Neural progenitor cell (in vitro differentiated cells): ENCODE measurements at regions not wholly inside any gene's neighbourhood (a gene's known extent, or its start where the extent isn't known, plus 50 kb on each side); places are given as distances from the start of the nearest gene placed in this dataset.

ENCODE experiments used
- DNase-seq: peaks from one replicate; pipeline ENCODE4 v3.0.0-alpha.2; 2016; ENCODE audit warnings: low spot score
- H2AFZ ChIP-seq: fragments of 200-600 bp; sonication (generic); replicated peaks from 2 replicates; pipeline ENCODE4 v1.6.1; 2016; ENCODE audit warnings: antibody characterized with exemption
- H3F3A ChIP-seq: fragments of 200-600 bp; sonication (generic); 2 replicates; pipeline ENCODE4 v1.6.1; 2016; ENCODE audit warnings: antibody characterized with exemption, low read depth
- H3K27ac ChIP-seq: fragments of 200-600 bp; sonication (generic); 2 replicates; pipeline ENCODE4 v1.5.1; 2016; ENCODE audit warnings: mild to moderate bottlenecking
- H3K27me3 ChIP-seq: fragments of 200-600 bp; sonication (generic); 2 replicates; pipeline ENCODE4 v1.6.1; 2016; ENCODE audit warnings: mild to moderate bottlenecking, moderate library complexity
- H3K36me3 ChIP-seq: fragments of 200-600 bp; sonication (generic); 2 replicates; pipeline ENCODE4 v1.5.1; 2016
- H3K4me1 ChIP-seq: fragments of 200-600 bp; sonication (generic); 2 replicates; pipeline ENCODE4 v1.6.1; 2016; ENCODE audit warnings: mixed run types
- H3K4me2 ChIP-seq: fragments of 200-600 bp; sonication (generic); 2 replicates; pipeline ENCODE4 v1.6.1; 2016
- H3K4me3 ChIP-seq: fragments of 200-600 bp; sonication (generic); 2 replicates; pipeline ENCODE4 v1.5.1; 2016
- H3K79me2 ChIP-seq: fragments of 200-600 bp; sonication (generic); 2 replicates; pipeline ENCODE4 v1.6.1; 2016; ENCODE audit warnings: low read depth
- H3K9ac ChIP-seq: fragments of 200-600 bp; sonication (generic); 2 replicates; pipeline ENCODE4 v1.6.1; 2016
- H3K9me3 ChIP-seq: fragments of 200-600 bp; sonication (generic); 2 replicates; pipeline ENCODE4 v1.5.1; 2016; ENCODE audit warnings: low read depth
- H4K20me1 ChIP-seq: fragments of 200-600 bp; sonication (generic); 2 replicates; pipeline ENCODE4 v1.6.1; 2016; ENCODE audit warnings: low read depth
- H3K27ac Mint-ChIP-seq: 3 replicates; pipeline ENCODE4 v1.8.0; 2021; ENCODE audit warnings: mixed read lengths
- H3K27me3 Mint-ChIP-seq: 2 replicates; pipeline ENCODE4 v1.8.0; 2022; ENCODE audit warnings: low read depth, mild to moderate bottlenecking, inconsistent platforms, moderate library complexity, mixed read lengths; ENCODE audit not compliant: insufficient read depth
- H3K36me3 Mint-ChIP-seq: 3 replicates; pipeline ENCODE4 v1.8.0; 2021; ENCODE audit warnings: mixed read lengths
- H3K4me1 Mint-ChIP-seq: 3 replicates; pipeline ENCODE4 v1.8.0; 2021; ENCODE audit warnings: mixed read lengths
- H3K4me3 Mint-ChIP-seq: 3 replicates; pipeline ENCODE4 v1.8.0; 2021; ENCODE audit warnings: mild to moderate bottlenecking, moderate library complexity, mixed read lengths
- H3K9me3 Mint-ChIP-seq: 3 replicates; pipeline ENCODE4 v1.8.0; 2020; ENCODE audit warnings: mixed read lengths
- EZH2 ChIP-seq: fragments of 200-600 bp; sonication (generic); IDR thresholded peaks from 2 replicates; pipeline ENCODE4 v1.6.1; 2017; ENCODE audit warnings: antibody characterized with exemption, mild to moderate bottlenecking, moderate library complexity
- EZH2phosphoT487 ChIP-seq: fragments of 200-600 bp; sonication (generic); IDR thresholded peaks from 2 replicates; pipeline ENCODE4 v1.6.1; 2017; ENCODE audit warnings: antibody characterized with exemption
- TF ChIP-seq, protein P1 (sequence below): fragments of 200-600 bp; sonication (generic); IDR thresholded peaks from 2 replicates; pipeline ENCODE4 v1.5.1; 2017; ENCODE audit warnings: antibody characterized with exemption, mild to moderate bottlenecking

DNA sequence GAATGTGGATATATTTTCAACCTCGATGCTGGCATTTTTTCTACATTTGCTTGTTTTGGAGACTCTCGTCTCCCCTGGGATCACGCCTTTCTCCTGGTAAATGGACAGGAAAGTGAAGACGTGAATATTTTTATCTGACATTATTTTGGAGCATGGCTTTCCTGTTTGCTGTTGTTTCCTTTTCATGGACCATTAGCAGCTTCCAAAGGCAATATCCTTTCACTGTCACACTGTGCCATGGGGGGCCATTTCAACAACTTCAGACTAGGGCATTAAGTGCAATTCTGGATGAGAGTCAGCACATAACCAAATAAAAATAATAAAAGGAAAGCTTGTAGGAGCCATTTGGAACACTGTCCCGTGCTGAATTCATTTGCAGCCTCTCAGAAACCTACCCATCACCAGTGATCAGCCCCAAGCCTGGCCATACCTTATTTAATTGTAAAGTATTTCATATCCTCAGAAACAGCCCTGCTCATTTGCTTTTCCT lies 75.9 kb upstream of the NEUROD6 start:
- Histone ChIP-seq H4K20me1 (no peaks in the 10 kb centered on the region), H3K79me2 (no peaks in the 10 kb centered on the region), H3K9me3 (no peaks in the 10 kb centered on the region), H3K9ac (no peak overlapping the region), H3K4me3 (no peak overlapping the region), H3K4me2 (no peak overlapping the region), H3K4me1 (no peaks in the 10 kb centered on the region), H3K36me3 (no peaks in the 10 kb centered on the region), H3K27ac (no peak overlapping the region), H2AFZ (no peak overlapping the region), H3K27me3 (no peaks in the 10 kb centered on the region), H3F3A (no peaks in the 10 kb centered on the region)
- TF ChIP-seq EZH2phosphoT487, result no peak
- Mint-ChIP-seq H3K36me3 (no peaks in the 10 kb centered on the region), H3K4me3 (no peak overlapping the region), H3K4me1 (no peaks in the 10 kb centered on the region), H3K9me3 (no peaks in the 10 kb centered on the region), H3K27me3 (peaks cover 6% of the 10 kb centered on the region), H3K27ac (no peak overlapping the region)
- no peak for DNase-seq

DNA sequence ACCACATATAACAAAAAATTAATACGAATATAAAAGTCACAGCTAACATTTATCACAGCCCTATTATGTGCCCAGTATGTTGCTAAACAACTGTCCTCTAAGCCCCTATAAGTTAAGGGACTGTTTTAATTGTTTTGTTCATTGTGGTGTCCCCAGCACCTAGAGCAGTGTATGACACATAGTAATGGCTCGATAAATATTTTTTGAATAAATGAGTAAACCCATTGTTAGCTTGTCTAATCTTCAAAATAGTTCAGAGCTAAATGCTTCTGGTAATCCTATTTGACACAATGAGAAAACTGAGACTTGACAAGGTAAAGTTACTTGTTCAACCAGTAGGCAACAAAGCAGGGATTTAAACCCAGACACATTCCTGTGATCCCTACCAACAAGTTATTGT lies 78.4 kb upstream of the NEUROD6 start:
- Histone ChIP-seq H3K4me1 (peaks cover 7% of the 10 kb centered on the region), H3K27ac (no peak overlapping the region), H3K9ac (no peak overlapping the region), H3K36me3 (no peaks in the 10 kb centered on the region), H3K27me3 (no peaks in the 10 kb centered on the region), H4K20me1 (no peaks in the 10 kb centered on the region), H3K9me3 (no peaks in the 10 kb centered on the region), H3K4me3 (no peak overlapping the region), H3K4me2 (no peak overlapping the region), H3F3A (no peaks in the 10 kb centered on the region), H3K79me2 (no peaks in the 10 kb centered on the region), H2AFZ (no peak overlapping the region)
- Mint-ChIP-seq H3K4me3 (no peak overlapping the region), H3K27ac (no peak overlapping the region), H3K9me3 (no peaks in the 10 kb centered on the region), H3K36me3 (no peaks in the 10 kb centered on the region), H3K4me1 (peaks cover 7% of the 10 kb centered on the region), H3K27me3 (peaks cover 8% of the 10 kb centered on the region)
- no peak for DNase-seq
- no peak for TF ChIP-seq EZH2phosphoT487
- TF ChIP-seq, protein P1, sequence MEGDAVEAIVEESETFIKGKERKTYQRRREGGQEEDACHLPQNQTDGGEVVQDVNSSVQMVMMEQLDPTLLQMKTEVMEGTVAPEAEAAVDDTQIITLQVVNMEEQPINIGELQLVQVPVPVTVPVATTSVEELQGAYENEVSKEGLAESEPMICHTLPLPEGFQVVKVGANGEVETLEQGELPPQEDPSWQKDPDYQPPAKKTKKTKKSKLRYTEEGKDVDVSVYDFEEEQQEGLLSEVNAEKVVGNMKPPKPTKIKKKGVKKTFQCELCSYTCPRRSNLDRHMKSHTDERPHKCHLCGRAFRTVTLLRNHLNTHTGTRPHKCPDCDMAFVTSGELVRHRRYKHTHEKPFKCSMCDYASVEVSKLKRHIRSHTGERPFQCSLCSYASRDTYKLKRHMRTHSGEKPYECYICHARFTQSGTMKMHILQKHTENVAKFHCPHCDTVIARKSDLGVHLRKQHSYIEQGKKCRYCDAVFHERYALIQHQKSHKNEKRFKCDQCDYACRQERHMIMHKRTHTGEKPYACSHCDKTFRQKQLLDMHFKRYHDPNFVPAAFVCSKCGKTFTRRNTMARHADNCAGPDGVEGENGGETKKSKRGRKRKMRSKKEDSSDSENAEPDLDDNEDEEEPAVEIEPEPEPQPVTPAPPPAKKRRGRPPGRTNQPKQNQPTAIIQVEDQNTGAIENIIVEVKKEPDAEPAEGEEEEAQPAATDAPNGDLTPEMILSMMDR, result no peak
- no peak for TF ChIP-seq EZH2

DNA sequence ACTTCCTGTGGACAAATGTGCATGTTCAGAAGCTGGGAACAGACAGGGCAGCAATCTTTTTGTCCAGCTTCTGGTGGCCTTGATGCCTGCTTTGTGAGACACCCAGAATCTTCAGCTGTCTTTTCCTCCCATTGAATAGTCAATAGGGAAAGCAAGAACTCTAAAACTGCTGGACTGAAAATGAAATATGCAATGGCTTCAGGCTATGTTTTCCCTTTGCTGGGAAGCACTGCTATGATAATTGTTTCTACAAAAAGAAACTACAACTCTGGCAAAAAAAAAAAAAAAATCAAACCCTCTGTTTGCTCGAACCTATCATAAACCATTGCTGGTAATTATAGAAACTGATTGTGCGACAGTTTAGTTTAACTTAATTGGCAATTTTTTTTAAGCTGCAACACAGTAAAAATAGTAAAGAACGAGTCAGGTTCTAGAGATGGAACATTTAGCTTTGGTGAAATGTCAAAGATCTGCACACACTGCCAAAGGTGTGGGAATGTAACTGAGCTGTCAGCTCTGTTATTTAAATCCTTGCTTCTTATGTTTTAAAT lies 79.1 kb upstream of the NEUROD6 start:
- no peak for TF ChIP-seq EZH2phosphoT487
- TF ChIP-seq, protein P1, result no peak
- no peak for TF ChIP-seq EZH2
- Histone ChIP-seq H3K27me3 (no peaks in the 10 kb centered on the region), H3K9ac (no peak overlapping the region), H3K36me3 (no peaks in the 10 kb centered on the region), H3K4me1 (peaks cover 7% of the 10 kb centered on the region), H4K20me1 (no peaks in the 10 kb centered on the region), H3K4me3 (no peak overlapping the region), H3K4me2 (no peak overlapping the region), H2AFZ (no peak overlapping the region), H3F3A (no peaks in the 10 kb centered on the region), H3K27ac (no peak overlapping the region), H3K9me3 (no peaks in the 10 kb centered on the region), H3K79me2 (no peaks in the 10 kb centered on the region)
- Mint-ChIP-seq H3K27me3 (peaks cover 7% of the 10 kb centered on the region), H3K9me3 (no peaks in the 10 kb centered on the region), H3K36me3 (no peaks in the 10 kb centered on the region), H3K4me1 (peaks cover 7% of the 10 kb centered on the region), H3K27ac (no peak overlapping the region), H3K4me3 (no peak overlapping the region)
- DNase-seq, result no peak

DNA sequence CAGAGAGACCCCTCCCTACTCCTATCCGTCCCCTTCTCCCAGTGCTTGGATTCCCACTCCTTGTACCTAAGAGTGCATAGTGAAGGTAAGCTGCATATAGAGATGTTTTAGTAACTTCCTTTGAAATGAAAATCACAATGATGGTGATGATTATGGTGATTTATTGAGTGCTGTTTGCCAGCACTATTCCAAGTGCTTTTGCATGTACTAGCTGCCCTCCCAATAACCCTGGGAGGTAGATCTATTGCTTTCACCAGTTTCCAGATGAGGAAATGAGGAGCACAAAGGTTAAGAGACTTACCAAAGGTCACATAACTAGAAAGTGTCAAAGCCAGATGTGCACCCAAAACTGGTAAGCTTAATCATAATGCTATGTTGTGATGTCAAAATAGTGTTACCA lies 80.4 kb upstream of the NEUROD6 start:
- no peak for DNase-seq
- Histone ChIP-seq H4K20me1 (no peaks in the 10 kb centered on the region), H3K9ac (no peak overlapping the region), H3K27ac (no peak overlapping the region), H3K4me3 (no peak overlapping the region), H3K27me3 (no peaks in the 10 kb centered on the region), H3K9me3 (no peaks in the 10 kb centered on the region), H3F3A (no peaks in the 10 kb centered on the region), H3K4me2 (no peak overlapping the region), H3K36me3 (no peaks in the 10 kb centered on the region), H2AFZ (no peak overlapping the region), H3K4me1 (peaks cover 7% of the 10 kb centered on the region), H3K79me2 (no peaks in the 10 kb centered on the region)
- Mint-ChIP-seq H3K36me3 (no peaks in the 10 kb centered on the region), H3K27ac (no peak overlapping the region), H3K27me3 (peaks cover 4% of the 10 kb centered on the region), H3K4me1 (peaks cover 7% of the 10 kb centered on the region), H3K4me3 (no peak overlapping the region), H3K9me3 (no peaks in the 10 kb centered on the region)
- TF ChIP-seq EZH2phosphoT487 (no peak), EZH2 (no peak)
- TF ChIP-seq, protein P1, result no peak
